ENCODE measurements at regions not wholly inside any gene's neighbourhood (a gene's known extent, or its start where the extent isn't known, plus 50 kb on each side); places are given as distances from the start of the nearest gene placed in this dataset.

DNA sequence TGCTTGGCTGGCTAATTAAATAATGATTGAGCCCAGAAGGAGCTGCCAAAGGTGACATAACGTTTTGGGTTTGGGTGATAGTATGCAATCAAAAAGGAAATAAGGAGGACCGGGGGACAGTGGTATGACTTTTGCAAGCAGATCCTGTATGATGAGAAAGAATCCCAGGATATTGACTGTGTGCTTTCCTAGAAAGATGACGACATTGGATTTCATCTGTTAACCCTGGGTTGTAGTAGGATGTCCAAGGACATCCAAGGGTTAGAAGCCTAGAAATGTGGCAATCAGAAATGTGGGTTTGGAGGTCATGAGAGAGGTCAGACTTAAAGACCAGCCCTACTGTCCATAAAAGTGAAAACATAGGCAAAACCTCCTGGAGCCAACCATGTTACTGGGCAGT is 50.3 kb upstream of the HMHB1 start:
- no peak for DNase-seq

DNA sequence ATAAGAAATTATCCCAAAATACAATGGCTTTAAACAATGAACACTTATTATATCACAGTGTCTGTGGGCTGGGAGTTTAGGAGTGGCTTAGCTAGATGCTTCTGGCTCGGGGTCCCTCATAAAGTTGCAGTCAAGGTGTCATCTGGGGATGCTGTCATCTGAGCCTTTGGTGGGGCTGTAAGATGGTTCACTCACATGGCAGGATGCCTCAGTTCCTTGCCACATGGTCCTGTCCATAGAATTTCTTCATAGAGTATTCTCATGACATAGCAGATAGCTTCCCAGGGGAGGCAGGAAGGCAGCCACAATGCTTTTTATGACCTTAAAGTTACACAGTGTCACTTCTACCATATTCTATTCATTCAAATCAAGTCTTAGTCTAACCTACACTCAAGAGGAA is 51.2 kb upstream of the HMHB1 start:
- DNase-seq, result no peak

DNA sequence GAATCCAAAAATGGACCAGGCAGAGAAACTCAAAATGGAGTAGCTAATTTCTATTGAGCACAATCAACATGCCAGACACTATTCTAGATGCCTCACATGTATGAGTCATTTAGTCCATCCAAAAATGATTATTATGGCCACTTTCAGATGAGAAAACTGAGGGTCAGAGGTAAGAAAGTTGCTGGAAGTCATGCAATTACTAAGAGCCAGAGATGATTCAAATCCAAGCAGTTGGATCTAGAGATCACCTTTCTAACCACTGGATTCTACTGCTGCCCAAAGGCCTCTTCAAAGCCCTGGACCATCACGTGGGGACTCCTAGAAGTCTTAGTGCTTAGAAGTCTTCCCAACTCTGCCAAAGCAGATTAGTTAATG is 51.8 kb upstream of the HMHB1 start:
- no peak for DNase-seq

DNA sequence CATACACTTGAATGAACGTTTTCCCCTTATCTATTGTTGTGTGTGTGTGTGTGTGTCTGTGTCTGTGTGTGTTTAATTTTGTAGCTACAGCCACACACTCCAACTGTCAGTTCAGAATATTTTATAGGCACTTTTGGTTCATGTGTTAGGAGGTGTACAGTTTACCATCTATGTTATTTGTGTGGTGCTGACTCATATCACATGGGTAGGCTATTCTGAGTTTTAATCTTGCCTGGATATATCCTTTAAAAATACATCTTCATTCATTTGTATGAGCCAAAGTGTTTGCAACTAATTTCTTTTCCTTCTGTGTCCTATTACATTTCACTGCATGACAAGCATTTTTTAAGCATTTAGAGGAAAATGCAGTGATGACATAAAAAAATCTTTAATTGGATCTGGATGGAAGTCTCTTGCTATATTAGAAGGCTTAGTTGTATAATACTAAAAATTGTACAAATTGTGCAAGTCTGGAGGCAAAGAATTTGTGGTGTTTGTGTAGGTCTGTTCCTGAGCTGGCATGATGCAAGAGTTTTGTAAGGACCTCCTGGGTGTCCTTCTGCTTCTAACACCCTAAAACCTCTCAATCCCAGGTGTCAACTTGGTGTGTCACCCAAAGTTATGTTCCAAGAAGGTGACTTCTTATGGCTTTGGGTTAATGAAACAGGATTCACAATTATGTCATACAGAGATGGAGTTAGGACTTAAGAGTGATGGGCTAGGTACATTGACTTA is 52.4 kb upstream of the HMHB1 start:
- no peak for DNase-seq

DNA sequence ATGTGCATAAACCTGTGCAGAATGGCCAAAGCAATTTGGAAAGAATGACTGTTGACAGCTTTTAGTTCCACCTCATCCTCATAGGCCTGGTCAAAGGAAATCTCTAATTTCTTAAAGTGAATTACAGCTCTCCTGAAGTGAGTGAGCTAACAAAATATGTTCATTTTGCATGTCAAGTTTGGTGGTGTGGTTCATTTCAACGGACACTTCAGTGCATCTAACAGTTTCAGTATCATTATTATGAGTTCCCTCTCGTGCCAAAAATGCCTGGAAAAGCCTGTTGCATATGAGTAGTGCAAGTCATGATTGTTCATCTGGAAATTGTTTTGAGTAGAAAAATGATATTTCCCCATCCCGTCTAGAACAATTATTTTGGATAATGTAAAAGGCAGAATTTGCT is 53.2 kb upstream of the HMHB1 start:
- no peak for DNase-seq

DNA sequence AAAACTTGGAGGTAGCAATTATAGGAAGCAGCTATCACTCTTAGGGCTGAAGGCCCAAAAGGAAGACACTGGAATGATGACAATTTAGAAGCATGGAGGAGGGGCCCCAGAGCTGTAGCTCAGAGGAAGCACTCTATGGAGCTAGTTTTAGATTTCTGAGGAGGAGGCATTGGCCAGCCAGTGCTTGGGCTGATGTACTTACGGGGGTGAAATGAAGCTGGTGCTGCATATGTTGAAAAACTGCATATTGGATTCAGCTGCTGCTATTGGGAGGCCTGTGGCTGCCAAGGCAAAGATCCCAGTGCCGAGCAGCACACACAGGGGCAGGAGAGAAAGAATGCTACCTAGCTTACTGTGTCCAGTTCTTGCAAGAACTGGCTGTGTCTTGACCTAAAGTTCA is 53.9 kb upstream of the HMHB1 start:
- DNase-seq, result no peak

DNA sequence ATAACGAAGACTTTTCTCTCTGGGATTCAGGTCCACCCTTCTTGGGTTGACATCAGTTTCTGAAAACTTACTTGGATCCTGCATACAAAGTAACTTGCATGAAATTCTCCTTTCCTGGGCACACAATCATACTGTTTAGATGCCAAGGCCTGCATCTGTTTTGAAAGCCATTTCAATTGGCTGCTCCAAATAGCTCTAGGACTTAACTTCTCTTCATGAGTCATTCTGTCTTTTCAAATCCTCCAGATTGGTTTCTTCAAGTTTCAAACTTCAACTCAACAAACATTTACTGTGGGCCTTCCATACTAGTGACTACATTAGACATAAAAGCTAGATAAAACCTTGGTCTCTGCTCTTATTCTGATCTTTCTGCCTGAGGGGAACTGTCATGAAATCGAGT is 54.8 kb upstream of the HMHB1 start:
- no peak for DNase-seq

DNA sequence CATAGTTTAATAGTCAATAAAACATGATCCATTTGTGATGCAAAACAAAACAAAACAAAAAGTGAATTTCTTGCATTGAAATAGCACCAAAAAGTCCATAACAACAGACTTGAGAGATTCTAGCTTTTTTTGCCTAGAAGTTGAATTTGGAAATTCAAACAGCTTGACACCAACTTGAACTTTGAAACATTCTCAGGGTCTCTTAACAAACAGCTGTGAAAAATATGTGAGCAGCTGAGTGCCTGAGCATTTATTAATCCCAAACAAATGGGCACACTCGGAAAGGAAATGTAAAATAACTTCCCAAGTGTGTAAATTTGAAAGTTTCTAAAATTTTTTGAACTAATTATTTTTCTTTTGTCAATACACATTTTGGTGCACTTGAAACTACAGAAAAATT is 56.0 kb upstream of the HMHB1 start:
- DNase-seq, result no peak

DNA sequence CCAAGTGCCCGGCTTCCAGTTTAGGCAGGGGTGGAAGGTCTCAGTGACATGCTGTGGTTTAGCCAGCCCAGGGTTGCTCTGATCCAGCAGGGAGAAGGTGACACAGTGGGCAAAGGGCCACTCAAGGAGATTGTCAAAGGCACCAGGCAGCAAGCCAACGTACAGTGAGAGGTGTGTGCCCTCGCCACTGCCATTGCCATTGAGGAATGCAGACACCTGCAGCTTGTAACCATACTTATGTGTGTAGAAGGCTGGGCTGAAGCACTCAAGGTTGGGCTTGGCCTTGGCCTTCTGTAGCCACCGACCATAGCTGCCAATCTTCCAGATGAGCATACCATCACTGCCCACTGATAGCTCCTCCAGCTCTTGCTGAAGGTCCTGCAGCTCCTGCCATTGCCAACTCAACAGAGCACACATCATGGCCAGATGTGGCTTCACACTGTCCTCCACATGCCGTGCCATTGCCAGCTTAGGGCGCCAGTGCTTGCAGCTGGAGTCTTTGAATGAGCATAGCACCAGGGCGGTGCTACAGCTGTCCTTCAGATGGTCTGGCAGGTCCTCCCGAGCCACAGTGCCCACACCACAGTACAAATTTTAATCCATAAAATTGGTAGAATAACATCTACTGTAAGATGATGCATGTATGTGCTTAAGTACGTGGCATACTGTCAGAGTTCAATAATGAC is 59.7 kb upstream of the HMHB1 start:
- no peak for DNase-seq

DNA sequence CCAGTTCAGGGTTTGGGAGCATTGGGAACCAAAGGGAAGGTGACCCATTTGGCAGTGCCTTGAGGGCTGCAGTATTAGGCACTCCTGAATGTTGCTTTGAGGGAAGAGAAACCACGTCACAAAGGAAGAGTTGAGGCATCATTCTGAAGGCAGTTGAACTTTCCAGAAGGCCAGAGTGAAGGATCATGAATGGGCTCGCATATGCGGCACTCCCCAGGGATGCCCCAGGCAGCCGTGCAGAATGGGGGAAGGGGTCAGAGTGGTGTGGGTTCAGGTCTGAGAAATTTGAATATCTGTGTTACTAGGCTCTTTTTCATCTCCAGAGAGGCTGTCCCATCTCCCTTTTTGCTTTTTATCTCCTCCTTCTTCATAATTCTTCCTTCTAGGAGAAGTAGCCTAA is 60.6 kb upstream of the HMHB1 start:
- DNase-seq, result no peak

DNA sequence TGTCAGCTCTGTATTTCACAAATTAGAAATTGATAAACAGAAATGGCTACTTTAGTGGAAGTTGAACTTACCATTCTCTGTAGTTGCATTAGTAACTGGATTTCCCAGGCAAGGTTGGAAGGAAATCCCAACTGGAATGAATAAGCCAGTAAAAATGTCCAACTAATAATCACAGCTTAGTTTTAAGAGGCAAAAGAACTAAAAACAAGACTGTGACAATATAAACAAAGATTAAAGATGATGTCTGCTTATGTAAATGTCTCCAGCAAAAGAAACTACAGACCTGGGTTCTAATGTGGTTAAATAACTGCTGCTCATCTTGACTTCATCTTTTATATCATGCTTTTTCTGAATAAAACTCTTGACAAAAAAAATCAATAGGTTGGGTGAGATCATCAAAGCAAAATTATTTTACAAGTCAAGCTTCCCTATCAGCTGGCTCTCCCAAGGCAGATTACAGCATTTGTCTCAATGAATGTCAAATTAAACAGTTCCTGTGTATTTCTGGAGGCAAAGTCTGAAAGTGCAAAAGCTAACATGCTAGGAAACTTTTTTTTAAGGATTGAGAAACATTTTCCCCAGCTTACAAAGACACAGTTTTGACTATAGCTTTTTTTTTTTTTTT is 62.3 kb upstream of the HMHB1 start:
- DNase-seq, result no peak

DNA sequence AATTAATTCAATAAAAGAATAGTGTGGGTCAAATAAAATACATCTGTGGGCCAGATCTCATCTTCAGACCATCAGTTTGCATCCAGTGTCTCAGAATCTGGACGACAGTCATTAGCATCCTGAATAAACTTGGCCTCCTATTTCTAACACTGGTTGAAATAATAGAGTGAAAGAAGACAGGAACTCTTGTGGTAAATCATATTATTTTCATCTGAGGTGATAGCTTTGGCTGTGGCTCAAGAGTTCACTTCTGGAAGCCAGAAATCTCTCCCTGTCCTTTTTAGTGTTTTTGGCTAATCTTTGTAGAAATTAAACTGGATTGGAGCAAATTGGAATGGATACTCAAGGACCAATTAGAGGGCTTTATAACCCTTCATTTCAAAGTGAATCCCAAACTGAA is 63.4 kb upstream of the HMHB1 start:
- no peak for DNase-seq

DNA sequence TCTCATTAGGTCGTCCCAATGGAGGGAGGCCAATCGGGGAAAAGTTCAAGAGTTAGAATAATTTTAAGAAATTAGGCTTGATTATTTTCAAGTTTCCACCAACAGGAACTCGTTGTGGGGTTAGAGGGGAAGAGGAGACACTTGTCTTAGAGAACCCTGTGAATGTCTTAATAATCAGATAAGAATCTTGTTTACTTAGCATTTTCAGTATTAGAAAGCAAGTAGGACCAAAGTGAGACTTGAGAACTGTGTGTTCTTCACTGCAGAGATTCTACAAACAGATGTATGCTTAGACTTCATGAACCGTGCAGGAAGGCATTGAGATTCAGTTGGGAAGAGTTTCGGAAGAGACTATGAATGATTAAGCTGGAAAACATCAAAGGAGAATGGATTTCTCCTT is 69.0 kb upstream of the HMHB1 start:
- DNase-seq, result no peak

DNA sequence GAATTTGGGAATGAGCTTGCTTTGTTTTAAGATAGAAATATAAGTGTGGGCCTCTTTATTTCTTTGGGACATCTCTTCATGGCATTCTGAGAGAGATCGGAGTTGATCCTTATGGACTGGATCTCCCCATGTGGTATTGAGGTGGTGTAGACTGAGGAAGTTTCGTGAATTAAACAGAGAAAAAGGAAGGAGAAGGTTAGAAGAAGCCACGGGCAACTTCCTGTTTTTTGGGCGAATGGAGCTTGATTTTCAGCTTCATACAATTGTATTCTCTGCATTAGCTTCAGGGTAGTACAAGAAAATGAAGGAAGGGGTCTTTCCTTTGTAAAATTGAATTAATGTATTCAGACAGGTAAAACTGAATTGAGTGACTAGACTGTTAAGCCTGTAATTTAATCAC is 70.5 kb upstream of the HMHB1 start:
- no peak for DNase-seq

DNA sequence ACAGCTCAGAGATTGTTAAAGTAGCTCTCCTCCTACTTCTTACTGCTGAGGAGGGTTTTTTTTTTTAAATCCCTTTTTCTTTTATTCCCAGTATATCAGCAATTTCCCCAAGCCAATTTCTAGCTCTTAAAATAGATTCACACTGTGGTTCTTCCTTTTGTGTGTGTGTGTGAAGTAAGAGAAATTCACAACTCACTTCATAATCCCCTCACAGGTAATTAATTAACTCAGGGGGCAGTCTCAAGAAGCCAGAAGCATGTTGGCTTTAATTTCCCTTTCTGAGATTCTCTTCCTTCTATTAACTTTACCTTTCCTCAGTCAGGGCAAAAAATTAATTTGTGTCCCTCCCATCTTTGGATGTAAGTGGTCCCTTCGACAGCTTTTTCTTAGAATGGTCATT is 71.0 kb upstream of the HMHB1 start:
- DNase-seq, result no peak

DNA sequence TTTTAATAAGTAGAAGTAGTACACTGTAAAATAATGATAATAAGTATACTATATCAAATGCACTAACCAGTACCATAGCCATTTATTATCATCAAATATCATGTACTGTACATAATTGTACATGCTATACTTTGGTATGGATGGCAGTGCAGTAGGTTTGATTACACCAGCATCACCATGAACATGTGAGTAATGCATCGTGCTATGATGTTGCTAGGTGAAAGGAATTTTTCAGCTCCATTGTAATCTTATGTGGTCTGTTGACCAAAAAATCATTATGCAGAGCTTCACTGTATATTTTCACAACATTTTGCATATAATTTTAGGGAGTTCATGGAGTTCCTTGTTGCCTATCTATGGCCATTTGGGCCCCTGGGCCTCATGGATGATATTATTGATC is 72.2 kb upstream of the HMHB1 start:
- no peak for DNase-seq

DNA sequence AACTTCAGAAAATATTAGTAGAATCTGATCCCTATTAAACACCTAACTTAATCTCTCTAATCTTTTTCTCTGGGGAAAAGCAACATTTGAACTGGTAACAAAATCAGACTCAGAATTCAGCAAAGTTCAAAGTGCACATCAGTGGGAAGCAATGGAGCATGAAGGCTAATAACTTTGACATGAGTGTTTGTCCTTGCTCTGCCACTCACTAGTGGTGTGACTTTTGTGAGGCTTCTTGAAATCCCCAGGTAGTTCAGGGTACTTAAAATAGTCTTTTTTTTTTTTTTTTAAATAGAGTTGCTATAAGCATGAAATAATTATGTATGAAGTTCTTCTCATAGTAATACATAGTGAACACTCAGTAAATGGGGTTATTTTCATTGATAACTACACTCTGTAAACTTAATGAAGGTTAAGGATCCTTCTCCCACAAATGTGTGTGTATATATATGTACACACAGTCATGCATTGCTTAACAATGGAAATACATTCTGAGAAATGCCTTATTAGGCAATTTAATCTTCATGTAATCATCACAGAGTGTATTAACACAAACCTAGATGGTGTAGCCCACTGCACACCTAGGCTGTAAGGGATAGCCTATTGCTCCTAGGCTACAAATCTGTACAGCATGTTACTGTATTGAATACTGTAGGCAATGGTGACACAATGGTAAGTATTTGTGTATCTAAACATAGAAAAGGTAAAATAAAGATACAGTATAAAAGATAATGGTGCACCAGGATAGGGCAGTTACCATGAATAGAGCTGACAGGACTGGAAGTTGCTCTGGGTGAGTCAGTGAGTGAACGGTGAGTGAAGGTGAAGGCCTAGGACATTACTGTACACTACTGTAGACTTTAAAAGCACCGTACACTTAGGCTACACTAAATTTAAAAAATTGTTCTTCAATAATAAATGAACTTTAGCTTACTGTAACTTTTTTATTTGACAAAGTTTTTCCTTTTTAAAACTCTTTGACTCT is 73.3 kb upstream of the HMHB1 start:
- no peak for DNase-seq

DNA sequence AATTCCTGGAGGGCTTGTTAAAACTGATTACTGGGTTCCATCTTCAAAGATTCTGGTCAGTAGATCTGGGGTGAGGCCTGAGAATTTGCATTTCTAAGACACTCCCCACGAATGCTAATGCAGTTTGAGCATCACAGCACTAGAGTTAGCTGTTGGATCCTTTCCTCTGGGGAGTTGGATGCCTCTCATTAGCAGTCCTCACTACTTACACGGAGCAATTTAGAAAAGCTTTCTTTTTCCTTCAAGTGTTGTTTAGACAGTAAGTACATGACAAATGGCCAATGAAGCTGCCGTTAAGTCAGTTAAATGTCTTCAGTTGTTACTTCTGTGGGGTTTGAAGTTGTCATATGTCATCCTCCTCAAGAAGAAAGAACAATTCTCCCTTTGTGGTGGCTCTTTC is 74.9 kb upstream of the HMHB1 start:
- no peak for DNase-seq

DNA sequence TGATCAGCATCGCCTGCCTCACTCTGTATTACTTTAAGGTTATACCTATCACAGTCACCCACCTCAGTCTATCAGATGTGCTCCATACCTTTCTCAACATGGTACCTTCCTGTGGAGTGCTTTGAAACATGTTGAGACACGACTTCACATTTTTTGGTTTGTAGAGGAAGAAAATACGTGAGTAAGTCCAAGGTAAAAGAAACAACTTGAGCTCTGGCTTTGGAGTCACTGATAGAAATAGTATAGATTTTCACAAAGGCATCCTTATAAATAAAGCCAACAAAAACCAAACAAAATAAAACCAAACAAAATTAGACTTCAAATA is 77.5 kb upstream of the HMHB1 start:
- DNase-seq, result no peak

DNA sequence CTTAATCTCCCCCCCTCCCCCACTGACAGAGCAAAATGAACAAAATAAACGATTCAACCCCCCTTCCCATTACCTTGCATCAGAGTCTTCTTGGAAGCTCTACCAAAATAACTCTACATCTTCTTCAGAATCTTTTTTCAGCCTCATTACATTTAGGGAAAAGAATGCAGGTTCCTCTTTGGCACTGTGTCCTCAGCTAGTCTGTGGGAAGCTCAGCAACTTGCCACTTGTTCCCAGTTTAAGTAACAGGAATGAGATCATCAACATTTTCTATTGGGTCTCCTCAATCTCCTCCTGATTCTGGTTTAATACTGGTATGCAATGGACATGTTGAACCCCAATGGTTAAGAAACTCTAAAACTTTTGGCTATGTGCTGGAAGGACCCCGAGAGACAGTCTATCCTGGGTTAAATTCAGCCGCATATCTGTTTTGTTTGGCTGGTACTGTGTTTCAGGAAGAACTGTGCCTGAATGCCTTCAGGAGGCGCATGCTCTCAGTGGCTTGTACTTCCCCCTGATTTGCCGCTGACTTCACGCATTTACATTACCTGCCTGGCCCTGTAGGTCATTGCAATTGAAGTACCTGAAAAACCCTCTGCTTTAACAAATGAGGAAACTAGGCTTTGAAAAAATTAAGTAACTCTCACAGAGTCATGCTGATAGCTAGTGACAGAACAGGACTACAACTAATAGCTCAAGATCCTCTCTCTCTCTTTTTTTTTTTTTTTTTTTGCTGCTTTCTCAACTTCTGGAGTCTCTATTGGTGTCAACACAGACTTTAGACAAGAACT is 78.1 kb upstream of the HMHB1 start:
- DNase-seq, result no peak

DNA sequence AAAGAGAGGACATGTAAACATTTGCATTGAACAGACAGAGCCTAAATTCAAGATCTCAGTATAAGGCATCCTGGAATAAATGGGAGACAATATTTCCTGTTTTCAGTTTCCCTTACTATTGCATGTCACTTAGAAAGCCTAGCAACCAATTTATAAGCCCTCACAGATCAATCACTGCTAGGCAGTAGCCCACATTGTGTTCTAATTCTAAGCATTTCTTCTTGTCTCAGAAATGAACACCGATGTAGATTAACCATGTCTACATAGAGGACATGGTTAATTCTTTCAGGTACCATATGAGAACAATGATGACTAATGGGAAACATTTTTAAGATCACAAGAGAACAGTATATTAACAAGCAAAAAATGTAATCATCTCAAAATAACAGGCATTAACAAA is 79.6 kb upstream of the HMHB1 start:
- no peak for DNase-seq

DNA sequence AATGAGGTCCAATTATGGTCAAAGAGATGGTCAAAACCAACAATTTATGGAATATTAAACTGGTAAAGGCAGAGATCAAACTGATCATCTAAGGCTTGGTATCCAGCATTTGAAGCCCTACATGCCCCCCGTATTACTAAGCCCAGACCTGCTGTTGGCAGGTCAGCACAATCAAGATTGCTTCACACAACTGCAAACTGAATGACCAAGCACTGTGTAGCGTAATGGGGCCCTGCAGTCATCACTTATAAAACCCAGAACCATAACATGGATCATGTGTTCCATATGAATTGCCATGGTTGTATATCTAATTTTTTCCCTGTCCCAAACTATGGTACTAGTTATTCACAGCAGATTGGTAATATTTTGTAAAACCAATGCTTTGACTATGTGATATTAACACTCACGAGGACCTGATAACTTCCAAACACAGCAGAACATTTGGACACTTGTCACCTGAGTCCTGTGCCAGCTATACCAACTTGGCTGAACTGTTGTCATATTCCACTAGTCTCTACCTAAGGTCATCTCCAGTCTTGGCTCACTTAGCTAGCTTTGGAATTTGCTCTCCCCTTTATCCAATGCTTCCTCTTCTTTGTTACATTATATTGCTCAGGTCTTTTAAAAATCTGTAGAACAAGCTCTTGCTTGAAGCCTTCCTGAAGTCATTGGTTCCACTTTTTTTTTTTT is 81.7 kb upstream of the HMHB1 start:
- no peak for DNase-seq

Data from NCI-H748 treated with DMSO at 0.1 percent for 48 hours (cell line).